ENCODE measurements at regions not wholly inside any gene's neighbourhood (a gene's known extent, or its start where the extent isn't known, plus 50 kb on each side); places are given as distances from the start of the nearest gene placed in this dataset.

DNA sequence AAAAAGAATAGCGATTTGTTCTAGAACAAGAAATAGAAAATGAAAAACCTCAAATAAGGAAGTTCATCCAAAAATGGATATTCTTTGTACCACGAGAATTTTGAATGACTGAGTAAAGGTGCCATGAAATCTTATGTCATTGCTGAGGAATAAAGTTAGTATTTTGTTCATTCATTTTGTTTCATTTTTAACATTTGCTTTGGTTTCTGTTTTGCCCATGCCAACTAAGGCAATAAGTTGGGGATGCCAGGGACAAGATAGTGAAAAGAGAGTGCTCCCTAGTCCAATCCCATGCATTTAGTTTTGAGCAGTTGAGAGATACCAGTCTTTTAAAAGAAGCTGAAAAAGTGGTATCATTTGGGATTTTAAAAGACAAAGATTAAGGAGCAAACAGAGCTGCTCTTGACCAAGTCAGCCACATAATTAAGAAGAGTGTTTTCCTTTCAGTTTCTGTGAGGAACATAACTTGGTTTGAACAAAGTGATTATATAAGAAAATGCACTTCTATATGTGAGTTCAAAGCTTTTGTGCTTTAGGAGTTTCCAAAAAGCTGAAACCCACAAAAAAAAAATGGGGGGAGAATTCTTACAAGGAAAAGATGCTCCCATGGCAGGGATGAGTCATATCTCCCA lies 201.4 kb downstream of the PLOD2 start:
- TF ChIP-seq, protein P1, sequence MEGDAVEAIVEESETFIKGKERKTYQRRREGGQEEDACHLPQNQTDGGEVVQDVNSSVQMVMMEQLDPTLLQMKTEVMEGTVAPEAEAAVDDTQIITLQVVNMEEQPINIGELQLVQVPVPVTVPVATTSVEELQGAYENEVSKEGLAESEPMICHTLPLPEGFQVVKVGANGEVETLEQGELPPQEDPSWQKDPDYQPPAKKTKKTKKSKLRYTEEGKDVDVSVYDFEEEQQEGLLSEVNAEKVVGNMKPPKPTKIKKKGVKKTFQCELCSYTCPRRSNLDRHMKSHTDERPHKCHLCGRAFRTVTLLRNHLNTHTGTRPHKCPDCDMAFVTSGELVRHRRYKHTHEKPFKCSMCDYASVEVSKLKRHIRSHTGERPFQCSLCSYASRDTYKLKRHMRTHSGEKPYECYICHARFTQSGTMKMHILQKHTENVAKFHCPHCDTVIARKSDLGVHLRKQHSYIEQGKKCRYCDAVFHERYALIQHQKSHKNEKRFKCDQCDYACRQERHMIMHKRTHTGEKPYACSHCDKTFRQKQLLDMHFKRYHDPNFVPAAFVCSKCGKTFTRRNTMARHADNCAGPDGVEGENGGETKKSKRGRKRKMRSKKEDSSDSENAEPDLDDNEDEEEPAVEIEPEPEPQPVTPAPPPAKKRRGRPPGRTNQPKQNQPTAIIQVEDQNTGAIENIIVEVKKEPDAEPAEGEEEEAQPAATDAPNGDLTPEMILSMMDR (optimal IDR thresholded peaks at IDR 0.05 in 1 of 3, IDR thresholded peaks at IDR 0.05 in 1 of 3, conservative IDR thresholded peaks at IDR 0.05 in 1 of 3; ENCODE audit: extremely low read depth in 1 of 3, insufficient read depth in 2 of 3, low read length in 3 of 3) = no peak
- no peak for TF ChIP-seq EZH2 (IDR thresholded peaks at IDR 0.05; ENCODE audit: low read length)
